Gastroesophageal sphincter (tissue), 3 donors: ENCODE measurements at regions not wholly inside any gene's neighbourhood (a gene's known extent, or its start where the extent isn't known, plus 50 kb on each side); places are given as distances from the start of the nearest gene placed in this dataset.

ENCODE experiments used
- CTCF ChIP-seq, 4 experiments: fragments of 200-600 bp in 2 of 4; fragments of 450-650 bp in 2 of 4; sonication (generic) in 1 of 4; IDR thresholded peaks; one replicate each; pipeline ENCODE4 v1.5.1; 2017 to 2019; ENCODE audit warnings: antibody characterized with exemption in 4 of 4, mild to moderate bottlenecking in 2 of 4, moderate library complexity in 2 of 4
- EP300 ChIP-seq: sonication (generic); formaldehyde crosslinking; IDR thresholded peaks from one replicate; pipeline ENCODE4 v1.6.1; 2017; ENCODE audit warnings: antibody characterized with exemption, mild to moderate bottlenecking
- POLR2A ChIP-seq, 2 donors: fragments of 450-650 bp; IDR thresholded peaks; one replicate each; pipeline ENCODE4 v1.6.1; 2017; ENCODE audit warnings: antibody characterized with exemption in 2 of 2, mild to moderate bottlenecking in 2 of 2, moderate library complexity in 1 of 2
- POLR2AphosphoS5 ChIP-seq: sonication (generic); formaldehyde crosslinking; IDR thresholded peaks from one replicate; pipeline ENCODE4 v1.6.1; 2017; ENCODE audit warnings: antibody characterized with exemption

- TF ChIP-seq CTCF (IDR thresholded peaks at IDR 0.05) (no peak), POLR2A (IDR thresholded peaks at IDR 0.05) (no peak), POLR2AphosphoS5 (no peak), EP300 (no peak)
Observed at GRCh38 chr5:32951003-32951402, 239.9 kb downstream of the NPR3 start.
